ENCODE measurements at regions not wholly inside any gene's neighbourhood (a gene's known extent, or its start where the extent isn't known, plus 50 kb on each side); places are given as distances from the start of the nearest gene placed in this dataset.

DNA sequence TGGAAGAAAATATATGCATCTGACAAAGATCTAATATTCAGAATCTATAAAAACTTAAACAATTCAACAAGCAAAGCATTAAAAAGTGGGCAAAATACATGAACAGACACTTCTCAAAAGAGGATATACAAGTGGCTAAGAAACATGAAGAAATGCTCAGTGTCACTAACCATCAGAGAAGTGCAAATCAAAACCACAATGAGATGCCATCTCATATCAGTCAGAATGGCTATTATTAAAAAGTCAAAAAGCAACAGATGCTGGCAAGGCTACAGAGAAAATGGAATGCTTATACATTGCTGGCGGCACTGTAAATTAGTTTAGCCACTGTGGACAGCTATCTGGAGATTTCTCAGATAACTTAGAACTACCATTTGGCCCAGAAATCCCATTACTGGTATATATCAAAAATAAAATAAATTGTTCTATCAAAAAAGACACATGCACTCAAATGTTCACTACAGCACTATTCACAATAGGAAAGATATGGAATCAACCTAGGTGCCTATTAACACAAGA is 179.5 kb downstream of the PCTP start:
- Histone ChIP-seq H3K4me3 (ENCODE audit: low read length) (no peak overlapping the region), H3K9ac (ENCODE audit: low read length) (no peak overlapping the region), H4K20me1 (ENCODE audit: insufficient read depth) (no peaks in the 10 kb centered on the region), H3K27ac (ENCODE audit: low read length) (no peak overlapping the region), H3K79me2 (replicated peaks; ENCODE audit: insufficient read depth, low read length) (no peaks in the 10 kb centered on the region), H3K9me2 (ENCODE audit: insufficient read depth, low read length) (no peaks in the 10 kb centered on the region), H3K4me2 (ENCODE audit: low read length) (no peak overlapping the region), H3K27me3 (ENCODE audit: insufficient read depth, low read depth, low read length) (no peaks in the 10 kb centered on the region), H3K36me3 (ENCODE audit: insufficient read depth, low read length) (no peaks in the 10 kb centered on the region), H2AFZ (ENCODE audit: low read depth, low read length) (no peak overlapping the region), H3F3A (ENCODE audit: insufficient read depth, low read length, poor library complexity, severe bottlenecking) (no peaks in the 10 kb centered on the region), H3K9me3 (ENCODE audit: low read length) (no peaks in the 10 kb centered on the region)
- TF ChIP-seq REST (IDR thresholded peaks at IDR 0.05; ENCODE audit: borderline replicate concordance) (no peak), POLR2AphosphoS5 (IDR thresholded peaks at IDR 0.05) (no peak), CTCF (IDR thresholded peaks at IDR 0.05; ENCODE audit: poor library complexity, severe bottlenecking) (no peak), TAF1 (IDR thresholded peaks at IDR 0.05; ENCODE audit: low read depth) (no peak), RAD21 (conservative IDR thresholded peaks at IDR 0.05) (no peak), EP300 (conservative IDR thresholded peaks at IDR 0.05; ENCODE audit: poor library complexity, severe bottlenecking) (no peak)

- no peaks in the 10 kb centered on the region for H3K36me3 ChIP-seq (ENCODE audit: insufficient read depth, low read length)
- H3K27ac ChIP-seq (ENCODE audit: low read length) = no peak overlapping the region
- H3F3A ChIP-seq (ENCODE audit: insufficient read depth, low read length, poor library complexity, severe bottlenecking) = no peaks in the 10 kb centered on the region
- H3K9ac ChIP-seq (ENCODE audit: low read length) = no peak overlapping the region
- H3K9me2 ChIP-seq (ENCODE audit: insufficient read depth, low read length) = no peaks in the 10 kb centered on the region
- H3K4me2 ChIP-seq (ENCODE audit: low read length) = no peak overlapping the region
- no peaks in the 10 kb centered on the region for H4K20me1 ChIP-seq (ENCODE audit: insufficient read depth)
- no peak for TF ChIP-seq CTCF (IDR thresholded peaks at IDR 0.05; ENCODE audit: poor library complexity, severe bottlenecking)
- TF ChIP-seq TAF1 (IDR thresholded peaks at IDR 0.05; ENCODE audit: low read depth) = no peak
- no peak for TF ChIP-seq EZH2 (IDR thresholded peaks at IDR 0.05; ENCODE audit: borderline replicate concordance, insufficient read depth, low read length, poor library complexity, severe bottlenecking)
- TF ChIP-seq EP300 (conservative IDR thresholded peaks at IDR 0.05; ENCODE audit: poor library complexity, severe bottlenecking) = no peak
- TF ChIP-seq SMC3 (conservative IDR thresholded peaks at IDR 0.05; ENCODE audit: poor library complexity) = no peak
- no peak for TF ChIP-seq REST (IDR thresholded peaks at IDR 0.05; ENCODE audit: borderline replicate concordance)
- no peak for TF ChIP-seq RAD21 (conservative IDR thresholded peaks at IDR 0.05)
- no peak for TF ChIP-seq POLR2AphosphoS5 (IDR thresholded peaks at IDR 0.05)
- no peak for TF ChIP-seq MXI1 (conservative IDR thresholded peaks at IDR 0.05; ENCODE audit: poor library complexity, severe bottlenecking)
- no peaks in the 10 kb centered on the region for H3K27me3 ChIP-seq (ENCODE audit: insufficient read depth, low read depth, low read length)
- H3K79me2 ChIP-seq (replicated peaks; ENCODE audit: insufficient read depth, low read length) = no peaks in the 10 kb centered on the region
- H3K9me3 ChIP-seq (ENCODE audit: low read length) = no peaks in the 10 kb centered on the region
- H2AFZ ChIP-seq (ENCODE audit: low read depth, low read length) = no peak overlapping the region
- no peak overlapping the region for H3K4me3 ChIP-seq (ENCODE audit: low read length)
These were observed 180.6 kb downstream of the PCTP start for GRCh38 chr17:55931446-55931845.
